ENCODE measurements at regions not wholly inside any gene's neighbourhood (a gene's known extent, or its start where the extent isn't known, plus 50 kb on each side); places are given as distances from the start of the nearest gene placed in this dataset.
A peak's percentile ranks its signal among the peaks of the same experiment; 100 is the strongest.

GRCh38 chr17:14748036-14748710 lies 447.3 kb downstream of the HS3ST3B1 start:
- Histone ChIP-seq H3K4me1 (no peaks in the 10 kb centered on the region), H3K9me3 (no peaks in the 10 kb centered on the region), H3K27ac (no peak overlapping the region), H3K36me3 (no peaks in the 10 kb centered on the region), H3K4me3 (no peak overlapping the region), H3K27me3 (no peaks in the 10 kb centered on the region)
- peak; percentile 72 for ATAC-seq
- intact Hi-C loops (cut with DNase I) = no loop called here
- no peak for TF ChIP-seq CTCF (IDR thresholded peaks at IDR 0.05)
- DNase-seq = peak; percentile 76

GRCh38 chr17:14747603-14747950 lies 446.7 kb downstream of the HS3ST3B1 start:
- H3K9me3 ChIP-seq = no peaks in the 10 kb centered on the region
- no peaks in the 10 kb centered on the region for H3K4me1 ChIP-seq
- peak; percentile 4 for ATAC-seq
- intact Hi-C loops (cut with DNase I) = no loop called here
- H3K27ac ChIP-seq = peak overlapping the region; percentile 51
- H3K36me3 ChIP-seq = no peaks in the 10 kb centered on the region
- H3K27me3 ChIP-seq = no peaks in the 10 kb centered on the region
- no peak for TF ChIP-seq CTCF (IDR thresholded peaks at IDR 0.05)
- no peak for DNase-seq
- H3K4me3 ChIP-seq = no peak overlapping the region

GRCh38 chr17:14746822-14747602 lies 446.1 kb downstream of the HS3ST3B1 start:
- DNase-seq (peak; percentile 68), ATAC-seq (peak; percentile 76)
- Histone ChIP-seq H3K9me3 (no peaks in the 10 kb centered on the region), H3K4me1 (no peaks in the 10 kb centered on the region), H3K27ac (peak overlapping the region; percentile 51), H3K27me3 (no peaks in the 10 kb centered on the region), H3K4me3 (no peak overlapping the region), H3K36me3 (no peaks in the 10 kb centered on the region)
- intact Hi-C loops (cut with DNase I) = no loop called here
- no peak for TF ChIP-seq CTCF (IDR thresholded peaks at IDR 0.05)

- Histone ChIP-seq H3K4me3 (no peak overlapping the region), H3K27ac (no peak overlapping the region), H3K9me3 (no peaks in the 10 kb centered on the region), H3K27me3 (no peaks in the 10 kb centered on the region), H3K36me3 (no peaks in the 10 kb centered on the region), H3K4me1 (no peaks in the 10 kb centered on the region)
- intact Hi-C loops (cut with DNase I) = no loop called here
- no peak for ATAC-seq
- no peak for TF ChIP-seq CTCF (IDR thresholded peaks at IDR 0.05)
- no peak for DNase-seq
Measured at GRCh38 chr17:14745541-14745940, 444.7 kb downstream of the HS3ST3B1 start.

GRCh38 chr17:14744761-14745473 lies 444.0 kb downstream of the HS3ST3B1 start:
- H3K9me3 ChIP-seq = no peaks in the 10 kb centered on the region
- intact Hi-C loops (cut with DNase I) = no loop called here
- TF ChIP-seq CTCF (IDR thresholded peaks at IDR 0.05) = no peak
- DNase-seq (no peak), ATAC-seq (no peak)
- H3K27ac ChIP-seq = no peak overlapping the region
- H3K27me3 ChIP-seq = no peaks in the 10 kb centered on the region
- no peak overlapping the region for H3K4me3 ChIP-seq
- no peaks in the 10 kb centered on the region for H3K36me3 ChIP-seq
- H3K4me1 ChIP-seq = no peaks in the 10 kb centered on the region

All from upper lobe of right lung (tissue), 1 donor.